Upper lobe of left lung (tissue), 4 donors: ENCODE measurements at regions not wholly inside any gene's neighbourhood (a gene's known extent, or its start where the extent isn't known, plus 50 kb on each side); places are given as distances from the start of the nearest gene placed in this dataset.

Experiments
- CTCF ChIP-seq, 6 experiments: fragments of 450-650 bp in 4 of 6; fragments of 200-600 bp in 2 of 6; sonication (generic) in 2 of 6; IDR thresholded peaks; one replicate each; pipeline ENCODE4 v1.5.1; 2016 to 2019; ENCODE audit warnings: antibody characterized with exemption in 6 of 6
- EP300 ChIP-seq, 4 donors: sonication (generic); formaldehyde crosslinking; IDR thresholded peaks; one replicate each; pipeline ENCODE4 v1.5.1; 2017; ENCODE audit warnings: antibody characterized with exemption in 4 of 4, control low read depth in 2 of 4
- POLR2A ChIP-seq, 4 donors: fragments of 450-650 bp; IDR thresholded peaks; one replicate each; pipeline ENCODE4 v1.5.1; 2016 to 2017; ENCODE audit warnings: antibody characterized with exemption in 4 of 4, mild to moderate bottlenecking in 2 of 4

GRCh38 chr10:56599201-56599600, 238.1 kb upstream of the ZWINT start:
- TF ChIP-seq CTCF (IDR thresholded peaks at IDR 0.05): no peak
- no peak for TF ChIP-seq EP300 (IDR thresholded peaks at IDR 0.05)
- TF ChIP-seq POLR2A (IDR thresholded peaks at IDR 0.05): no peak
